K562 (cell line): ENCODE measurements at regions not wholly inside any gene's neighbourhood (a gene's known extent, or its start where the extent isn't known, plus 50 kb on each side); places are given as distances from the start of the nearest gene placed in this dataset.

ENCODE experiments used
- ATAC-seq: fragments of 200-7000 bp; cut with Tn5 transposase; 3 replicates; pipeline ENCODE4 v1.9.1; 2020; ENCODE audit warnings: moderate library complexity
- BruUV-seq: library from RNA; stranded (reverse); fragments of 400-500 nt; replicated peaks from 2 replicates; lab custom pipeline; 2021; lab: Mats Ljungman, UMichigan
- CTCF ChIA-PET: fragments of 300-600 bp; formaldehyde crosslinking; extraction: SDS; loops from one replicate; lab custom pipeline; 2021; ENCODE audit warnings: low intra/inter-chr PET ratio; lab: Yijun Ruan, JAX
- POLR2A ChIA-PET: fragments of 300-600, 350-650 bp; sonication (Branson Sonifier 250); formaldehyde crosslinking; extraction: SDS; loops from one replicate; lab custom pipeline; 2021; ENCODE audit warnings: antibody characterized with exemption, inconsistent platforms; lab: Yijun Ruan, JAX
- DNase-seq, 4 experiments: peaks; one replicate each; pipeline versions ENCODE4 v3.0.0 to v3.0.0-alpha.2; 2011 to 2018; ENCODE audit warnings: low spot score in 3 of 4, mixed read lengths in 3 of 4; ENCODE audit errors: extremely low read depth in 1 of 4
- FAIRE-seq: peaks from 2 replicates; lab custom pipeline; 2011; peaks lifted over from hg19 to GRCh38; lab: Jason Lieb, UNC
- H2AFZ ChIP-seq: 2 replicates; pipeline ENCODE4 v1.6.0; 2011; ENCODE audit warnings: low read depth, low read length, control low read depth, inconsistent platforms
- H3K27ac ChIP-seq: fragments of 200-600 bp; 3 replicates; pipeline ENCODE4 v1.8.0; 2011; ENCODE audit warnings: low read depth, mild to moderate bottlenecking, control low read depth, inconsistent platforms, low read length, moderate library complexity, mixed read lengths; ENCODE audit errors: extremely low read depth
- H3K27me3 ChIP-seq, 2 experiments: fragments of 300-600 bp in 1 of 2; 2 replicates in 1 of 2; 3 replicates in 1 of 2; pipeline versions ENCODE4 v1.6.0 to v1.8.0; 2011; ENCODE audit warnings: inconsistent platforms in 2 of 2, low read length in 2 of 2, mild to moderate bottlenecking in 1 of 2, mixed read lengths in 1 of 2, moderate library complexity in 1 of 2; ENCODE audit not compliant: control insufficient read depth in 2 of 2, insufficient read depth in 2 of 2
- H3K36me3 ChIP-seq: fragments of 300-600 bp; 3 replicates; pipeline ENCODE4 v1.8.0; 2011; ENCODE audit warnings: mild to moderate bottlenecking, low read length, inconsistent platforms; ENCODE audit not compliant: control insufficient read depth, insufficient read depth
- H3K4me1 ChIP-seq, 2 experiments: fragments of 200-600 bp in 1 of 2; replicated peaks in 1 of 2; 2 replicates in 1 of 2; 3 replicates in 1 of 2; pipeline versions ENCODE4 v1.5.1 to v1.8.0; 2011; ENCODE audit warnings: inconsistent platforms in 2 of 2, low read length in 2 of 2, mild to moderate bottlenecking in 1 of 2, mixed read lengths in 1 of 2, moderate library complexity in 1 of 2; ENCODE audit not compliant: control insufficient read depth in 2 of 2, insufficient read depth in 2 of 2
- H3K4me2 ChIP-seq: 2 replicates; pipeline ENCODE4 v1.6.1; 2011; ENCODE audit warnings: low read length, control low read depth, inconsistent platforms, mixed read lengths; ENCODE audit not compliant: insufficient read depth
- H3K4me3 ChIP-seq: fragments of 200-600 bp; sonication (generic), shearing (Covaris generic); 2 replicates; pipeline ENCODE4 v1.5.1; 2016; ENCODE audit warnings: control low read depth, inconsistent platforms
- H3K79me2 ChIP-seq: fragments of 200-600 bp; 3 replicates; pipeline ENCODE4 v1.8.0; 2011; ENCODE audit warnings: low read length, inconsistent platforms; ENCODE audit not compliant: control insufficient read depth, insufficient read depth
- H3K9ac ChIP-seq, 2 experiments: 2 replicates each; pipeline versions ENCODE4 v1.6.0 to v1.6.1; 2011; ENCODE audit warnings: low read depth in 2 of 2, low read length in 2 of 2, control low read depth in 1 of 2, inconsistent platforms in 1 of 2, mild to moderate bottlenecking in 1 of 2, mixed read lengths in 1 of 2; ENCODE audit not compliant: insufficient read depth in 1 of 2
- H3K9me1 ChIP-seq: one replicate; pipeline ENCODE4 v1.6.0; 2011; ENCODE audit warnings: inconsistent platforms, mild to moderate bottlenecking, low read length, moderate library complexity; ENCODE audit not compliant: control insufficient read depth, insufficient read depth
- H3K9me3 ChIP-seq: replicated peaks from 2 replicates; pipeline ENCODE4 v1.5.1; 2011; ENCODE audit warnings: low read depth, low read length, inconsistent platforms; ENCODE audit not compliant: control insufficient read depth, insufficient read depth
- H4K20me1 ChIP-seq: replicated peaks from 2 replicates; pipeline ENCODE4 v1.6.1; 2011; ENCODE audit warnings: low read length, inconsistent platforms, mixed read lengths; ENCODE audit not compliant: control insufficient read depth, insufficient read depth
- ATF4 ChIP-seq: fragments of 450-650 bp; formaldehyde crosslinking; IDR thresholded peaks from 2 replicates; pipeline ENCODE4 v1.4.0; 2022; ENCODE audit warnings: mild to moderate bottlenecking, moderate library complexity
- BMI1 ChIP-seq: fragments of 150-350 bp; IDR thresholded peaks from 2 replicates; pipeline ENCODE4 v1.6.1; 2014; ENCODE audit warnings: low read length
- BRD4 ChIP-seq: fragments of 200-600 bp; sonication (generic); IDR thresholded peaks from 2 replicates; pipeline ENCODE4 v1.6.1; 2017; ENCODE audit warnings: inconsistent platforms
- CHD2 ChIP-seq: IDR thresholded peaks from 2 replicates; pipeline ENCODE4 v1.6.1; 2011; ENCODE audit warnings: low read depth, low read length
- HES1 ChIP-seq: fragments of 450-650 bp; IDR thresholded peaks from 2 replicates; pipeline ENCODE4 v1.6.1; 2016; ENCODE audit warnings: low read depth, mild to moderate bottlenecking, moderate library complexity
- HMG20B ChIP-seq: fragments of 250-450 bp; sonication (Bioruptor Pico); IDR thresholded peaks from 2 replicates; pipeline ENCODE4 v1.5.0; 2021; ENCODE audit warnings: mild to moderate bottlenecking
- IRF9 ChIP-seq: fragments of 450-650 bp; IDR thresholded peaks from 2 replicates; pipeline ENCODE4 v1.6.1; 2016; ENCODE audit warnings: missing biosample characterization, missing genetic modification characterization
- PHB ChIP-seq: fragments of 250-450 bp; sonication (Bioruptor Pico); IDR thresholded peaks from 2 replicates; pipeline ENCODE4 v1.5.0; 2021
- SMAD1 ChIP-seq: fragments of 150-350 bp; IDR thresholded peaks from 2 replicates; pipeline ENCODE4 v1.6.1; 2014; ENCODE audit warnings: low read length, low read depth; ENCODE audit not compliant: partially characterized antibody
- SOX6 ChIP-seq: fragments of 450-650 bp; IDR thresholded peaks from 2 replicates; pipeline ENCODE4 v1.6.1; 2014; ENCODE audit warnings: mild to moderate bottlenecking
- STAT6 ChIP-seq: sonication (generic); formaldehyde crosslinking; IDR thresholded peaks from 2 replicates; pipeline ENCODE4 v1.8.1; 2023; ENCODE audit warnings: mild to moderate bottlenecking, missing genetic modification reagents
- TAF15 ChIP-seq: fragments of 200-400 bp; formaldehyde crosslinking; IDR thresholded peaks from 2 replicates; pipeline ENCODE4 v1.6.1; 2017; ENCODE audit warnings: mild to moderate bottlenecking, low read depth, low read length, moderate library complexity
- ZBTB1 ChIP-seq: sonication (generic); formaldehyde crosslinking; IDR thresholded peaks from 2 replicates; pipeline ENCODE4 v1.8.1; 2023; ENCODE audit warnings: missing genetic modification reagents, low read depth, mild to moderate bottlenecking, borderline replicate concordance
- ZFP1 ChIP-seq: fragments of 450-650 bp; formaldehyde crosslinking; IDR thresholded peaks from 2 replicates; pipeline ENCODE4 v1.4.0; 2020; ENCODE audit warnings: mild to moderate bottlenecking, mixed read lengths
- ZNF124 ChIP-seq: sonication (generic); formaldehyde crosslinking; IDR thresholded peaks from 2 replicates; pipeline ENCODE4 v1.8.1; 2022; ENCODE audit warnings: missing genetic modification reagents
- ZNF184 ChIP-seq: sonication (generic); formaldehyde crosslinking; IDR thresholded peaks from 2 replicates; pipeline ENCODE4 v1.5.0; 2020; ENCODE audit warnings: missing genetic modification reagents
- ZNF398 ChIP-seq: fragments of 250-450 bp; sonication (Bioruptor Pico); IDR thresholded peaks from 2 replicates; pipeline ENCODE4 v1.8.0; 2021; ENCODE audit warnings: moderate library complexity, mild to moderate bottlenecking, inconsistent platforms
- WGBS: fragments of 100-300 bp; shearing (Covaris generic); methylation state at CpG from one replicate; pipeline ENCODE4 v1.1.6; 2016; ENCODE audit warnings: low coverage, mixed read lengths; ENCODE audit not compliant: insufficient coverage; ENCODE audit errors: missing lambda C conversion rate; 5-methylcytosine and 5-hydroxymethylcytosine counted together
- in situ Hi-C: fragments of 300-500 bp; cut with MboI; formaldehyde crosslinking; loops from 4 replicates; pipeline ENCODE4 v1.15.0; 2018; ENCODE audit warnings: inconsistent platforms, mixed read lengths
- intact Hi-C: fragments of 100-400 bp; cut with micrococcal nuclease; formaldehyde crosslinking; loops from 2 replicates; pipeline ENCODE4 v1.14.2; 2022

- TF ChIP-seq ATF4 (CRISPR knock-in tag) (no peak), BRD4 (no peak)
Measured at GRCh38 chr4:138665851-138666250, 349.7 kb upstream of the NOCT start (continued).

- intact Hi-C loops (no loop called here), in situ Hi-C loops (no loop called here)
- Histone ChIP-seq H4K20me1 (no peaks in the 10 kb centered on the region), H2AFZ (peak overlapping the region; percentile 78), H3K27me3 (no peaks in the 10 kb centered on the region), H3K9me1 (no peaks in the 10 kb centered on the region), H3K9me3 (no peaks in the 10 kb centered on the region), H3K9ac (no peak overlapping the region), H3K4me2 (no peak overlapping the region), H3K27ac (no peak overlapping the region), H3K79me2 (no peaks in the 10 kb centered on the region), H3K4me1 (peaks cover 0 to 10% of the 10 kb centered on the region in 2 experiments; a peak in 2 of 5 replicates), H3K36me3 (no peaks in the 10 kb centered on the region), H3K4me3 (no peak overlapping the region)
- BruUV-seq, result no TSS peak
- ChIA-PET CTCF (no interaction called here), POLR2A (no interaction called here)
- no peak for DNase-seq
- ATAC-seq, result peak; percentile 39; the same call in 1 of the 3 replicates
- no peak for FAIRE-seq
- WGBS, result 7% methylated on average over 4 of the region's 4 CpGs
- TF ChIP-seq SOX6, result no peak
- no peak for TF ChIP-seq ZNF124
- no peak for TF ChIP-seq BMI1
- TF ChIP-seq ZFP1, result no peak
- no peak for TF ChIP-seq IRF9 (tag)
- no peak for TF ChIP-seq TAF15
- no peak for TF ChIP-seq PHB (CRISPR knock-in tag)
- TF ChIP-seq HMG20B (CRISPR knock-in tag), result no peak
- TF ChIP-seq CHD2, result no peak
- TF ChIP-seq ZNF184 (CRISPR knock-in tag), result no peak
- no peak for TF ChIP-seq STAT6
- TF ChIP-seq ZBTB1 (CRISPR knock-in tag), result no peak
- no peak for TF ChIP-seq ZNF398
- TF ChIP-seq SMAD1, result no peak
- TF ChIP-seq HES1, result no peak
Measured at GRCh38 chr4:138663883-138664282, 351.7 kb upstream of the NOCT start.
